HepG2 (cell line): ENCODE measurements at regions not wholly inside any gene's neighbourhood (a gene's known extent, or its start where the extent isn't known, plus 50 kb on each side); places are given as distances from the start of the nearest gene placed in this dataset.

Experiments
- ATAC-seq: fragments of 200-7000 bp; cut with Tn5 transposase; 3 replicates; pipeline ENCODE4 v1.9.1; 2020; ENCODE audit warnings: mild to moderate bottlenecking, moderate library complexity
- BruUV-seq: library from RNA; stranded (reverse); fragments of 400-500 nt; replicated peaks from 2 replicates; lab custom pipeline; 2021; lab: Mats Ljungman, UMichigan
- CTCF ChIA-PET: fragments of 300-600 bp; formaldehyde crosslinking; extraction: SDS; loops from one replicate; lab custom pipeline; 2021; ENCODE audit warnings: low total read pairs, inconsistent platforms, low intra/inter-chr PET ratio; lab: Yijun Ruan, JAX
- POLR2A ChIA-PET: fragments of 350-600 bp; sonication (Branson Sonifier 250); formaldehyde crosslinking; loops from one replicate; lab custom pipeline; 2020; ENCODE audit warnings: antibody characterized with exemption, inconsistent platforms; lab: Yijun Ruan, JAX
- DNase-seq: peaks from one replicate; pipeline ENCODE4 v3.0.0-alpha.2; 2015; ENCODE audit warnings: low spot score
- FAIRE-seq: peaks from 3 replicates; lab custom pipeline; 2011; peaks lifted over from hg19 to GRCh38; lab: Jason Lieb, UNC
- H2AFZ ChIP-seq: one replicate; pipeline ENCODE4 v1.6.1; 2011; ENCODE audit warnings: low read length, inconsistent platforms
- H3K27ac ChIP-seq: fragments of 300-600 bp; 3 replicates; pipeline ENCODE4 v1.8.0; 2011; ENCODE audit warnings: mixed run types, mild to moderate bottlenecking, mixed read lengths, low read length, inconsistent platforms; ENCODE audit not compliant: insufficient read depth; ENCODE audit errors: extremely low read length
- H3K27me3 ChIP-seq, 2 experiments: fragments of 200-600 bp in 1 of 2; 2 replicates in 1 of 2; 3 replicates in 1 of 2; pipeline versions ENCODE4 v1.6.0 to v1.8.0; 2011; ENCODE audit warnings: low read length in 2 of 2, mild to moderate bottlenecking in 2 of 2, moderate library complexity in 2 of 2, inconsistent platforms in 1 of 2; ENCODE audit not compliant: insufficient read depth in 2 of 2, control insufficient read depth in 1 of 2
- H3K36me3 ChIP-seq, 2 experiments: fragments of 200-600 bp in 1 of 2; replicated peaks in 1 of 2; 2 replicates in 1 of 2; 3 replicates in 1 of 2; pipeline versions ENCODE4 v1.5.1 to v1.8.0; 2011; ENCODE audit warnings: low read length in 2 of 2, inconsistent platforms in 1 of 2; ENCODE audit not compliant: insufficient read depth in 2 of 2, control insufficient read depth in 1 of 2
- H3K4me1 ChIP-seq: 2 replicates; pipeline ENCODE4 v1.5.1; 2012; ENCODE audit warnings: low read length, inconsistent platforms; ENCODE audit not compliant: insufficient read depth
- H3K4me2 ChIP-seq: 2 replicates; pipeline ENCODE4 v1.6.0; 2011; ENCODE audit warnings: low read depth, low read length, inconsistent platforms
- H3K4me3 ChIP-seq, 3 experiments: fragments of 200-600 bp in 1 of 3; sonication (generic), shearing (Covaris generic) in 1 of 3; replicated peaks in 1 of 3; 2 replicates each; pipeline ENCODE4 v1.5.1; 2011 to 2016; ENCODE audit warnings: low read length in 3 of 3, inconsistent platforms in 2 of 3, low read depth in 2 of 3, mild to moderate bottlenecking in 2 of 3, control low read depth in 1 of 3, mixed read lengths in 1 of 3; ENCODE audit not compliant: insufficient read depth in 1 of 3
- H3K79me2 ChIP-seq: one replicate; pipeline ENCODE4 v1.6.1; 2011; ENCODE audit warnings: low read length, inconsistent platforms; ENCODE audit not compliant: insufficient read depth
- H3K9ac ChIP-seq: 2 replicates; pipeline ENCODE4 v1.6.0; 2011; ENCODE audit warnings: mild to moderate bottlenecking, low read depth, low read length, inconsistent platforms; ENCODE audit not compliant: insufficient read depth
- H3K9me3 ChIP-seq: 2 replicates; pipeline ENCODE4 v1.5.1; 2012; ENCODE audit warnings: mild to moderate bottlenecking, low read length
- H4K20me1 ChIP-seq: 2 replicates; pipeline ENCODE4 v1.6.0; 2011; ENCODE audit warnings: inconsistent platforms, mild to moderate bottlenecking, low read length, moderate library complexity; ENCODE audit not compliant: insufficient read depth
- ARNTL ChIP-seq: sonication (generic); formaldehyde crosslinking; IDR thresholded peaks from 2 replicates; pipeline ENCODE4 v1.4.0; 2020; ENCODE audit warnings: mild to moderate bottlenecking, missing genetic modification reagents
- ATF7 ChIP-seq, 2 experiments: fragments of 450-650 bp in 1 of 2; sonication (generic) in 1 of 2; formaldehyde crosslinking in 1 of 2; IDR thresholded peaks; 2 replicates each; pipeline versions ENCODE4 v1.4.0 to v1.6.1; 2016 to 2020; ENCODE audit warnings: antibody characterized with exemption in 1 of 2, mild to moderate bottlenecking in 1 of 2, missing genetic modification reagents in 1 of 2
- CBX1 ChIP-seq: IDR thresholded peaks from one replicate; pipeline ENCODE4 v1.6.1; 2016; ENCODE audit warnings: antibody characterized with exemption, low read depth
- IKZF1 ChIP-seq: fragments of 450-650 bp; IDR thresholded peaks from 2 replicates; pipeline ENCODE4 v1.7.1; 2016
- KLF9 ChIP-seq: IDR thresholded peaks from 2 replicates; pipeline ENCODE4 v1.6.1; 2016; ENCODE audit warnings: low read depth
- MAF1 ChIP-seq: sonication (generic); formaldehyde crosslinking; IDR thresholded peaks from 2 replicates; pipeline ENCODE4 v1.5.0; 2020; ENCODE audit warnings: missing genetic modification reagents, borderline replicate concordance
- SIN3B ChIP-seq: fragments of 150-350 bp; IDR thresholded peaks from 2 replicates; pipeline ENCODE4 v1.6.1; 2014; ENCODE audit warnings: low read length
- SIX1 ChIP-seq: sonication (generic); formaldehyde crosslinking; IDR thresholded peaks from 2 replicates; pipeline ENCODE4 v1.4.0; 2020; ENCODE audit warnings: missing genetic modification reagents, borderline replicate concordance
- SP4 ChIP-seq: sonication (generic); formaldehyde crosslinking; IDR thresholded peaks from 2 replicates; pipeline ENCODE4 v1.8.1; 2023; ENCODE audit warnings: mild to moderate bottlenecking, missing genetic modification reagents
- ZFP1 ChIP-seq: IDR thresholded peaks from 2 replicates; pipeline ENCODE4 v1.6.1; 2016
- ZFP82 ChIP-seq: sonication (generic); formaldehyde crosslinking; IDR thresholded peaks from 2 replicates; pipeline ENCODE4 v1.5.1; 2020; ENCODE audit warnings: mild to moderate bottlenecking, missing genetic modification reagents, borderline replicate concordance
- ZFYVE20 ChIP-seq: sonication (generic); formaldehyde crosslinking; IDR thresholded peaks from 2 replicates; pipeline ENCODE4 v1.8.0; 2023; ENCODE audit warnings: low read depth, mild to moderate bottlenecking, moderate library complexity, missing genetic modification reagents, borderline replicate concordance
- ZNF264 ChIP-seq: sonication (generic); formaldehyde crosslinking; IDR thresholded peaks from 2 replicates; pipeline ENCODE4 v1.4.0; 2020; ENCODE audit warnings: missing genetic modification reagents
- ZNF484 ChIP-seq: sonication (generic); formaldehyde crosslinking; IDR thresholded peaks from 2 replicates; pipeline ENCODE4 v1.5.1; 2020; ENCODE audit warnings: mild to moderate bottlenecking, low read depth, missing genetic modification reagents, borderline replicate concordance
- ZNF766 ChIP-seq: sonication (generic); formaldehyde crosslinking; IDR thresholded peaks from 2 replicates; pipeline ENCODE4 v1.5.0; 2020; ENCODE audit warnings: missing genetic modification reagents, borderline replicate concordance
- ZSCAN12 ChIP-seq: sonication (generic); formaldehyde crosslinking; IDR thresholded peaks from 2 replicates; pipeline ENCODE4 v1.9.0; 2021; ENCODE audit warnings: mild to moderate bottlenecking, missing genetic modification reagents
- WGBS: methylation state at CpG from one replicate; pipeline ENCODE4 v1.1.6; 2017; ENCODE audit warnings: low lambda C conversion rate; 5-methylcytosine and 5-hydroxymethylcytosine counted together
- in situ Hi-C: cut with HindIII; loops from 2 replicates; pipeline ENCODE4 v1.10.0; 2017; ENCODE audit warnings: low pct_unique_long_range_greater_than_20kb; ENCODE audit not compliant: extremely low pct_ligation_motif_present
- intact Hi-C: fragments of 100-400 bp; cut with micrococcal nuclease; formaldehyde crosslinking; loops from one replicate; pipeline ENCODE4 v1.10.0; 2022; ENCODE audit not compliant: unreplicated experiment
- TF ChIP-seq, protein P1 (sequence below): sonication (generic); formaldehyde crosslinking; IDR thresholded peaks from 2 replicates; pipeline ENCODE4 v1.8.0; 2022; ENCODE audit warnings: low read depth, missing genetic modification reagents
- TF ChIP-seq, protein P2 (sequence below): IDR thresholded peaks from 2 replicates; pipeline ENCODE4 v1.6.1; 2018; ENCODE audit warnings: missing genetic modification reagents, mild to moderate bottlenecking, missing compliant biosample characterization
- TF ChIP-seq, protein P3 (sequence below): sonication (generic); IDR thresholded peaks from 2 replicates; pipeline ENCODE4 v1.6.1; 2016; ENCODE audit warnings: low read depth, borderline replicate concordance
- TF ChIP-seq, protein P4 (sequence below): sonication (generic); formaldehyde crosslinking; IDR thresholded peaks from 2 replicates; pipeline ENCODE4 v1.4.0; 2020; ENCODE audit warnings: missing genetic modification reagents

DNA sequence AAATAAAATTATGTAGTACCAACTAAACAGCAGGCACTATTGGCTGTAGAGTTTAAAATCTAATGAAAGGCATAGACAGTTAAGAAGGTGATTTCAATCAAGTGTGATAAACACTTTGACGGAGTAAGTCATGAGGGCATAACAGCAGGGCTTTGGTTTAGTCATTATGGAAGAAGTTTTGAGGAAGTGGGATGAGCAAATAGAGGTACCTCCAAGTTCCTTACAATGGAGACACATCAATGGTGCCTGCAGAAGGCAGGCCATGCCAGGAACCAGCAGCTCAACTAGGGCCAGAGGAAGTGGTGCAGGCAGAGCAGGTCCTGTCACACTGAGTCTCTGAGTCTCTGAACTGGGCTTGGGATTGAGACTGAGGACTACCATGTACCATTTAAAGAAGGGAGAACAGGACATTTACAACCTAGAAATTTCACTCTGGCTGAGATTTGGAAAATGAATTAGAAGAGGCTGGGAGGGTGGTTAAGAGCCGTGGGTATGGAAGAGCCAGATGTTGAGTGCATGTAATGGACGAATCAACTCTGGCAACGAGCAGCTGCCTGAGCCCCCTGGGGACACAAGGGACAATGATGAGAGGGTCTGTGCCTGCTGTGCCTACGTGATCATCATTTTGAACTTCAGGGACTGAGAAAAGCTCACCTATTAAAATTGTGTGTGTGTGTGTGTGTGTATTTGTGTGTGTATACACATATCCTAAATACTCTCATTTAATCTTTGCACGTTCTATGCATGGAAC lies 208.7 kb upstream of the POM121L12 start:
- POLR2A ChIA-PET = no interaction called here
- FAIRE-seq = no peak
- Histone ChIP-seq H3K36me3 (no peaks in the 10 kb centered on the region), H3K27ac (no peak overlapping the region), H2AFZ (no peak overlapping the region), H3K79me2 (no peaks in the 10 kb centered on the region), H3K4me1 (no peaks in the 10 kb centered on the region), H4K20me1 (no peaks in the 10 kb centered on the region), H3K4me2 (no peak overlapping the region), H3K4me3 (no peak overlapping the region), H3K27me3 (no peaks in the 10 kb centered on the region), H3K9ac (no peak overlapping the region), H3K9me3 (peaks cover 43% of the 10 kb centered on the region)
- ATAC-seq = no peak
- 4% methylated on average over 6 of the region's 6 CpGs for WGBS
- TF ChIP-seq, protein P1, sequence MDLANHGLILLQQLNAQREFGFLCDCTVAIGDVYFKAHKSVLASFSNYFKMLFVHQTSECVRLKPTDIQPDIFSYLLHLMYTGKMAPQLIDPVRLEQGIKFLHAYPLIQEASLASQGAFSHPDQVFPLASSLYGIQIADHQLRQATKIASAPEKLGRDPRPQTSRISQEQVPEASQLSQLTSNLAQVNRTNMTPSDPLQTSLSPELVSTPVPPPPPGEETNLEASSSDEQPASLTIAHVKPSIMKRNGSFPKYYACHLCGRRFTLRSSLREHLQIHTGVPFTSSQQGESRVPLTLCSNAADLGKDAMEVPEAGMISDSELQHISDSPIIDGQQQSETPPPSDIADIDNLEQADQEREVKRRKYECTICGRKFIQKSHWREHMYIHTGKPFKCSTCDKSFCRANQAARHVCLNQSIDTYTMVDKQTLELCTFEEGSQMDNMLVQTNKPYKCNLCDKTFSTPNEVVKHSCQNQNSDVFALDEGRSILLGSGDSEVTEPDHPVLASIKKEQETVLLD = no peak
- TF ChIP-seq IKZF1 (no peak), ZNF766 (no peak), ZSCAN12 (CRISPR knock-in tag) (no peak), ZNF484 (no peak), MAF1 (CRISPR knock-in tag) (no peak), ZFYVE20 (CRISPR knock-in tag) (no peak), CBX1 (no peak), SIN3B (no peak), SIX1 (CRISPR knock-in tag) (no peak), ARNTL (CRISPR knock-in tag) (no peak), ZNF264 (CRISPR knock-in tag) (no peak), ATF7 (IDR thresholded peaks at IDR 0.05) (no peak), ATF7 (CRISPR knock-in tag; IDR thresholded peaks at IDR 0.05) (no peak), ZFP82 (no peak), ZFP1 (CRISPR knock-in tag) (no peak), KLF9 (CRISPR knock-in tag) (no peak), SP4 (CRISPR knock-in tag) (no peak)
- TF ChIP-seq, protein P2, sequence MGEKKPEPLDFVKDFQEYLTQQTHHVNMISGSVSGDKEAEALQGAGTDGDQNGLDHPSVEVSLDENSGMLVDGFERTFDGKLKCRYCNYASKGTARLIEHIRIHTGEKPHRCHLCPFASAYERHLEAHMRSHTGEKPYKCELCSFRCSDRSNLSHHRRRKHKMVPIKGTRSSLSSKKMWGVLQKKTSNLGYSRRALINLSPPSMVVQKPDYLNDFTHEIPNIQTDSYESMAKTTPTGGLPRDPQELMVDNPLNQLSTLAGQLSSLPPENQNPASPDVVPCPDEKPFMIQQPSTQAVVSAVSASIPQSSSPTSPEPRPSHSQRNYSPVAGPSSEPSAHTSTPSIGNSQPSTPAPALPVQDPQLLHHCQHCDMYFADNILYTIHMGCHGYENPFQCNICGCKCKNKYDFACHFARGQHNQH (CRISPR knock-in tag) = no peak
- TF ChIP-seq, protein P3, sequence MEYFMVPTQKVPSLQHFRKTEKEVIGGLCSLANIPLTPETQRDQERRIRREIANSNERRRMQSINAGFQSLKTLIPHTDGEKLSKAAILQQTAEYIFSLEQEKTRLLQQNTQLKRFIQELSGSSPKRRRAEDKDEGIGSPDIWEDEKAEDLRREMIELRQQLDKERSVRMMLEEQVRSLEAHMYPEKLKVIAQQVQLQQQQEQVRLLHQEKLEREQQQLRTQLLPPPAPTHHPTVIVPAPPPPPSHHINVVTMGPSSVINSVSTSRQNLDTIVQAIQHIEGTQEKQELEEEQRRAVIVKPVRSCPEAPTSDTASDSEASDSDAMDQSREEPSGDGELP = no peak
- TF ChIP-seq, protein P4, sequence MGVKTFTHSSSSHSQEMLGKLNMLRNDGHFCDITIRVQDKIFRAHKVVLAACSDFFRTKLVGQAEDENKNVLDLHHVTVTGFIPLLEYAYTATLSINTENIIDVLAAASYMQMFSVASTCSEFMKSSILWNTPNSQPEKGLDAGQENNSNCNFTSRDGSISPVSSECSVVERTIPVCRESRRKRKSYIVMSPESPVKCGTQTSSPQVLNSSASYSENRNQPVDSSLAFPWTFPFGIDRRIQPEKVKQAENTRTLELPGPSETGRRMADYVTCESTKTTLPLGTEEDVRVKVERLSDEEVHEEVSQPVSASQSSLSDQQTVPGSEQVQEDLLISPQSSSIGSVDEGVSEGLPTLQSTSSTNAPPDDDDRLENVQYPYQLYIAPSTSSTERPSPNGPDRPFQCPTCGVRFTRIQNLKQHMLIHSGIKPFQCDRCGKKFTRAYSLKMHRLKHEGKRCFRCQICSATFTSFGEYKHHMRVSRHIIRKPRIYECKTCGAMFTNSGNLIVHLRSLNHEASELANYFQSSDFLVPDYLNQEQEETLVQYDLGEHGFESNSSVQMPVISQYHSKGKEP (CRISPR knock-in tag) = no peak
- in situ Hi-C loops (no loop called here), intact Hi-C loops (loop anchor here (10.0 kb wide), 1 partner anchor 1222 kb away; no protein-coding TSS in a partner anchor)
- no peak for DNase-seq
- BruUV-seq = no TSS peak
- CTCF ChIA-PET = no interaction called here
